PC-9 (cell line): ENCODE measurements at regions not wholly inside any gene's neighbourhood (a gene's known extent, or its start where the extent isn't known, plus 50 kb on each side); places are given as distances from the start of the nearest gene placed in this dataset.

ENCODE experiments used
- CTCF ChIP-seq: fragments of 200-600 bp; sonication (generic); conservative IDR thresholded peaks from 2 replicates; pipeline ENCODE4 v1.6.1; 2017; ENCODE audit warnings: mixed run types, antibody characterized with exemption, mild to moderate bottlenecking, moderate library complexity
- EZH2 ChIP-seq: fragments of 200-600 bp; sonication (generic); IDR thresholded peaks from 2 replicates; pipeline ENCODE4 v1.8.0; 2017; ENCODE audit warnings: antibody characterized with exemption, low read depth

- TF ChIP-seq CTCF (no peak), EZH2 (no peak)
Measured at GRCh38 chr2:187167491-187167890, 280.6 kb downstream of the CALCRL start.
